ENCODE measurements at regions not wholly inside any gene's neighbourhood (a gene's known extent, or its start where the extent isn't known, plus 50 kb on each side); places are given as distances from the start of the nearest gene placed in this dataset.

DNA sequence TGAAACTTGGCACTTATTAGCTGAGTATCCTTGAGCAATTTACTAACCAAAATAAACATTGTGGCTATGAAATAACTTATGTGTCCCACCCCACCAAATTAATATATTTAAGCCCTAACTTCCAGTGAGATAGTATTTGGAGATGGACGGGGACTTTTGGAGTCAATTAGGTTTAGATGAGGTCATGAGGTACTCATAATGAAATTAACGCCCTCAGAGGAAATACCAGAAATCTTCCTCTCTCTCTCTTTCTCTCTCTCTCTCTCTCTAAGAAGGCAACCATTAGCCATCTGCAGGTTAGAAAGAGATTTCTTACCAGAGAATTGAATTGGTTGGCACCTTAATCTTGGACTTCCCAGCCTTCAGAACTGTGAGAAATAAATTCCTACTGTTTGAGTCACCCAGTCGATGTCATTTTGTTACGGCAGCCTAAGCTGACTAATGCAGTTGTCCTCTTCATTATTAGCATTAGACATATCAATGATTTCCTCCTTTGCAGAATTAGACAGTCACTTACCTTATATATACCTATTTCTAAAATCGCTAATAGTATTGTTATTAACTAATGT lies 1284.0 kb downstream of the FAM181B start:
- in situ Hi-C loops (cut with MboI; ENCODE audit: low pct_unique_long_range_greater_than_20kb, low sequenced_read_pairs), result no loop called here
- no peak for DNase-seq

DNA sequence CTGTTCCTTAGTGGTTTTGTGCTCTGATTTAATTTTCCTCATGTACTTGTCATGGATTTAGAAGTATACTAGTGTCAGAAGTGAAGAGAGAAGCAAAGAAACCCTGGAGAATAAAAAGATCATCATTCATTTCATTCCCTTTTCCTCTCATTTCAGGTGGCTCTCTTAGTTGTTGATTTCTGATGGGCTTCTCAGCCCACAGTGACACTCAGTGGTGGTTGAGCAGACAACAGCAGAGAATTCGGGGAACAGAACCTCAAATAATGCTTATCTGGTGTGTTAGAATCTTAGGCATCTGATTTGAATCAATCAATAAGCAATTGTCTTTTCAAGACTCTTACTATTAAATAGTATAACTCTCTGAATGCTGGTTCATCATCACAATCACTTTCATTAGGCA lies 1289.4 kb downstream of the FAM181B start:
- in situ Hi-C loops (cut with MboI; ENCODE audit: low pct_unique_long_range_greater_than_20kb, low sequenced_read_pairs), result no loop called here

GRCh38 chr11:81432333-81432732 lies 1301.3 kb downstream of the FAM181B start:
- in situ Hi-C loops (cut with MboI; ENCODE audit: low pct_unique_long_range_greater_than_20kb, low sequenced_read_pairs), result no loop called here
- no peak for DNase-seq

More for the DNA sequence above, 1289.4 kb downstream of the FAM181B start:
- DNase-seq, result no peak

GRCh38 chr11:81424822-81425221 lies 1308.8 kb downstream of the FAM181B start:
- in situ Hi-C loops (cut with MboI; ENCODE audit: low pct_unique_long_range_greater_than_20kb, low sequenced_read_pairs), result no loop called here
- DNase-seq, result no peak

- in situ Hi-C loops (cut with MboI; ENCODE audit: low pct_unique_long_range_greater_than_20kb, low sequenced_read_pairs), result no loop called here
- no peak for DNase-seq
Observed at GRCh38 chr11:81422402-81422801, 1311.3 kb downstream of the FAM181B start.

GRCh38 chr11:81421251-81421860 lies 1312.3 kb downstream of the FAM181B start:
- DNase-seq, result no peak
- in situ Hi-C loops (cut with MboI; ENCODE audit: low pct_unique_long_range_greater_than_20kb, low sequenced_read_pairs), result no loop called here

DNA sequence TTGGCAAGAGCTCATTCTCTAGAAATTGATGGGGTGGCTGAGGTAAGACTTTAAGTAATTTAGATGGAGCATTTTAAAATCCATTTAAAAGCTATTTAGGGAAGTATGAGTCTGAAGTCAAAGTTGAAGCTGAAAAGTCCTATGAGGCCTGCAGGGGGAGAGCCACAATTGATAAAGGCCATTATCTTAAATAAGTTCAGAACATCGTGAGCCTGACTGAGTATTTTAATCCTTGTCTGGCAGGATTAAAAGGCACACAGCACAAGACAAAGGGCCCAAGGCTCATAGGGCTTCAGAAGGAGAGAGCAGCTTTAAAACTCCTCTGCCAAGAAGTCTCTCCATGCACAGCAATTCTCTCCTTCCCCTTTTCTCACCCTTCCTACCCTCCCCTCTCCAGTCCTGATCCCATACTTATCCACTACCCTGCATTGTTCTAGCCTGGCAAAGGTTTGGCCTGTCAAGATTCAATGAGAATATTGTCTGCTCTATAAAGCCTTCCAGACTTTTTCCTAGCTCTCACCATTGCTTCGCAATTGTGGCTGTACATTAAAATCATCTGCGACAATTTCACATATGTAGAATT lies 1312.9 kb downstream of the FAM181B start:
- DNase-seq, result no peak
- in situ Hi-C loops (cut with MboI; ENCODE audit: low pct_unique_long_range_greater_than_20kb, low sequenced_read_pairs), result no loop called here

GRCh38 chr11:81397316-81397715 lies 1336.3 kb downstream of the FAM181B start:
- no peak for DNase-seq
- in situ Hi-C loops (cut with MboI; ENCODE audit: low pct_unique_long_range_greater_than_20kb, low sequenced_read_pairs), result no loop called here

GRCh38 chr11:81394311-81394710 lies 1339.4 kb downstream of the FAM181B start:
- in situ Hi-C loops (cut with MboI; ENCODE audit: low pct_unique_long_range_greater_than_20kb, low sequenced_read_pairs), result no loop called here
- no peak for DNase-seq

GRCh38 chr11:81388326-81388725 lies 1345.3 kb downstream of the FAM181B start:
- no peak for DNase-seq
- in situ Hi-C loops (cut with MboI; ENCODE audit: low pct_unique_long_range_greater_than_20kb, low sequenced_read_pairs), result no loop called here

DNA sequence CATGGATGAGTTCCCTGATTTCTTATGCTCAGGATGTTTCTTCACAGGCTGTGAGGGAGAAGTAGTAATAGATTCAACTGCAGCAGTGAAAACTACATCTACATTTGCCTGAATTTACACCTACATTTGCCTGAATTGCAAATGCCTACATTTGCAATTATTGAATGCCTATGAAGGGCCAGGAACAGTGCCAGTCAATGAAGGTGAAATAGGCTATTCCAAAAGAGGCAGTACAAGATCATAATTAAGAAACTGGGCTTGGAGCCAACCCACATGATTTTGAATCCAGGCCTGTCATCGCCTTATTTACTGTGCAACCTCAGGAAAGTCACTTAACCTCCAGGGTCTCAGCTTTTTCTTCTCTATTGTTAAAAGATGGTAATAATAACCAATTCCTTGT lies 1353.3 kb downstream of the FAM181B start:
- DNase-seq, result no peak
- in situ Hi-C loops (cut with MboI; ENCODE audit: low pct_unique_long_range_greater_than_20kb, low sequenced_read_pairs), result no loop called here

- in situ Hi-C loops (cut with MboI; ENCODE audit: low pct_unique_long_range_greater_than_20kb, low sequenced_read_pairs), result no loop called here
- no peak for DNase-seq
Observed at GRCh38 chr11:81377418-81377817, 1356.2 kb downstream of the FAM181B start.

DNA sequence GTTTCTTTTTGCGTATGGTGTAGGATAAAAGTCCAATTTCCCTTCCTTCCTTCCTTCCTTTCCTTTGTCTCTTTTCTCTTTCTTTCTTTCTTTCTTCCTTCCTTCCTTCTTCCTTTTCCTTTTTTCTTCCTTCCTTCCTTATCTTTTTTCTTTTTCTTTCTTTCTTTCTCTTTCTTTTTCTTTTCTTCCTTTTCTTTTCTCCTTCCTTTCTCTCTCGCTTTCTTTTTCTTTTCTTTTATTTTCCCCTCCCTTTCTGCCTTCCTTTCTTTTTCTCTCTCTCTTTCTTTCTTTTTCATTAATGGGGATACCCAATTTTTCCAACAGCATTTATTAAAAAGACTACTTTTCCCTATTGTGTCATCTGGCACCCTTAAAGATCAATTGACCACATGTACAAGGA lies 1359.7 kb downstream of the FAM181B start:
- in situ Hi-C loops (cut with MboI; ENCODE audit: low pct_unique_long_range_greater_than_20kb, low sequenced_read_pairs), result no loop called here
- DNase-seq, result no peak

- in situ Hi-C loops (cut with MboI; ENCODE audit: low pct_unique_long_range_greater_than_20kb, low sequenced_read_pairs), result no loop called here
- no peak for DNase-seq
Observed at GRCh38 chr11:81368192-81368591, 1365.5 kb downstream of the FAM181B start.

GRCh38 chr11:81365496-81365895 lies 1368.2 kb downstream of the FAM181B start:
- DNase-seq, result no peak

DNA sequence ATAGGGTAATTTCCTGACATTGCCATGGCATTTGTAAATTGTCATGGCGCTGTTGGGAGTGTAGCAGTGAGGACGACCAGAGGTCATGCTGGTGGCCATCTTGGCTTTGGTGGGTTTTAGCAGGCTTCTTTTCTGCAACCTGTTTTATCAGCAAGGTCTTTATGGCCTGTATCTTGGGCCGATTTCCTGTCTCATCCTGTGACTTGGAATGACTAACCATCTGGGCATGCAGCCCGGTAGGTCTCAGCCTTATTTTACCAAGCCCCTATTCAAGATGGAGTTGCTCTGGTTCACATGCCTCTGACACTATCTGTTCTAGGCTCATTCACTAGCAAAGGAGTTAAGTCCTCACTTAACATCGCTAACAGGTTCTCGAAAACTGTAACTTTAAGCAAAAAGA lies 1374.2 kb downstream of the FAM181B start:
- in situ Hi-C loops (cut with MboI; ENCODE audit: low pct_unique_long_range_greater_than_20kb, low sequenced_read_pairs), result no loop called here
- no peak for DNase-seq

More at GRCh38 chr11:81365496-81365895, 1368.2 kb downstream of the FAM181B start:
- in situ Hi-C loops (cut with MboI; ENCODE audit: low pct_unique_long_range_greater_than_20kb, low sequenced_read_pairs), result no loop called here

DNA sequence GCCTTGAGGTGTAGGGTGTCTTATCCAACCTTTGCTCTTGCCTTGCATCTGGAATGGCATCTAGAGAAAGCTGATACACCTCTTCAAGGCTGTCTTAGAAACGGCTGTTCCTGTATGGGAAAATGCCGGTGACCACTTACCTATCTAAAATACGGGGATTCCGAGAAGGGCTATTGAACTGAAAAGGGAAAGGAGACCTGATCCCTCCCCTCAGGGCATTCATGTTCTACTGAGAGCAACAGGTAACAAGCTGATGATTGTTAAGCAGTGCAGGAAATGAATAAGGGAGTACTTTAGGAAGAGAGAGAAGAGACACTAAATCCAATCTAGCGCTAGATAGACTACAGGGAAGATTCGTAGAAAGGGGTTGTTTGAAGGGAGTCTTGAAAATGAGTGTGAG lies 1388.1 kb downstream of the FAM181B start:
- in situ Hi-C loops (cut with MboI; ENCODE audit: low pct_unique_long_range_greater_than_20kb, low sequenced_read_pairs), result no loop called here
- no peak for DNase-seq

GRCh38 chr11:81342966-81343365 lies 1390.7 kb downstream of the FAM181B start:
- in situ Hi-C loops (cut with MboI; ENCODE audit: low pct_unique_long_range_greater_than_20kb, low sequenced_read_pairs), result no loop called here
- no peak for DNase-seq

GRCh38 chr11:81340225-81340624 lies 1393.4 kb downstream of the FAM181B start:
- no peak for DNase-seq
- in situ Hi-C loops (cut with MboI; ENCODE audit: low pct_unique_long_range_greater_than_20kb, low sequenced_read_pairs), result no loop called here

DNA sequence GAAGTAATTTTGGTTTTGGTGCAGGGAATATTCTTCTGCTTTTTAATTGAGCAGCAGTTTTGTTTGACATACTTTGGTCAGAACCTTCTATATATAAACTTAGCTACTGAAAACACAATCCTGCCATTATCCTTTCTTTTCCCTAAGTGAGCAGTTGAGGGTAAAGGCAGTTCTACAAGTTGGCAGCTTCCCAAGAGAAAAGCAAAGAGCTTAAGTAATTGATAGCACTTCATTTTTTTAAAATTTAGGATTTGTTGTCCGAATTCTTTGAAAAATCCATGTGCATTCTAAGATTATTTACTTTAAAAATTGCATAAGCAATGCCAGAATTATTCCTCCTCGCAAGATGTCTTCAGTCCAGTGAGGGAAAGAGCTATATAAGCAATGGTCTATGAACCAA lies 1394.1 kb downstream of the FAM181B start:
- DNase-seq, result no peak
- in situ Hi-C loops (cut with MboI; ENCODE audit: low pct_unique_long_range_greater_than_20kb, low sequenced_read_pairs), result no loop called here

DNA sequence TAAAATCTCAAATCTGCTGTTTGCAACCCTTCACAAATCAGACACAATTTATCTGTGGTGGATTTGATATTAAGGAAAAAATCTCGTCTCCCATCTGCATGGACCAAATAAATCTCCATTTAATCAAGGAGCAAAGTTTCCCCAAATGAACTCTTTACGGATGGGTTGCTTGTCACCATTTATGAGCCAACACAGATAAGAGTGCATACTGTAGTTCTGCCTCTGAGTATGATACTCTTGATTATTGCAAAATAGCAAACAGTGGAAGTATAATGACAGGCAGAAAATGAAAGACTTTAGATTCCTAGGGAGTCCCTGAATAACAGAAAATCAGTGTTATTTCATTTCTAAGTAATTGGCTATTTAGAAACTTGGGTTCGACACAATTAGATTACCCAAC lies 1395.9 kb downstream of the FAM181B start:
- no peak for DNase-seq
- in situ Hi-C loops (cut with MboI; ENCODE audit: low pct_unique_long_range_greater_than_20kb, low sequenced_read_pairs), result no loop called here
